GM18511 (cell line): ENCODE measurements at regions not wholly inside any gene's neighbourhood (a gene's known extent, or its start where the extent isn't known, plus 50 kb on each side); places are given as distances from the start of the nearest gene placed in this dataset.
"Not testable (repeated sequence)": the region's sequence is repeated elsewhere in the genome, so short reads cannot be mapped to it uniquely, and the experiment has no call there.

Experiments
- ATAC-seq: cut with Tn5 transposase; IDR thresholded peaks from one replicate; pipeline ENCODE4 v1.9.1; 2021; ENCODE audit warnings: mild to moderate bottlenecking, moderate library complexity; ENCODE audit not compliant: unreplicated experiment

GRCh38 chr2:230593765-230594164, 118.9 kb upstream of the CAB39 start:
- ATAC-seq, result no peak

GRCh38 chr2:230594286-230594840, 118.3 kb upstream of the CAB39 start:
- no peak for ATAC-seq

- no peak for ATAC-seq
Observed at GRCh38 chr2:230599853-230600252, 112.8 kb upstream of the CAB39 start.

- no peak for ATAC-seq
Observed at GRCh38 chr2:230600285-230600684, 112.4 kb upstream of the CAB39 start.

GRCh38 chr2:230600881-230601280, 111.8 kb upstream of the CAB39 start:
- ATAC-seq, result no peak

- peak; percentile 72 for ATAC-seq
Observed at GRCh38 chr2:230601510-230601909, 111.1 kb upstream of the CAB39 start.

GRCh38 chr2:230602562-230603230, 109.9 kb upstream of the CAB39 start:
- ATAC-seq, result peak; percentile 71

GRCh38 chr2:230603317-230603716, 109.3 kb upstream of the CAB39 start:
- not testable (repeated sequence) for ATAC-seq

GRCh38 chr2:230604158-230604557, 108.5 kb upstream of the CAB39 start:
- not testable (repeated sequence) for ATAC-seq

- ATAC-seq, result no peak
Observed at GRCh38 chr2:230614040-230614439, 98.6 kb upstream of the CAB39 start.

- peak; percentile 88 for ATAC-seq
Observed at GRCh38 chr2:230614913-230615332, 97.7 kb upstream of the CAB39 start.

GRCh38 chr2:230617256-230617706, 95.4 kb upstream of the CAB39 start:
- not testable (repeated sequence) for ATAC-seq

GRCh38 chr2:230619491-230619890, 93.2 kb upstream of the CAB39 start:
- no peak for ATAC-seq

- ATAC-seq, result not testable (repeated sequence)
Observed at GRCh38 chr2:230625220-230625619, 87.4 kb upstream of the CAB39 start.

- ATAC-seq, result not testable (repeated sequence)
Observed at GRCh38 chr2:230627091-230627490, 85.6 kb upstream of the CAB39 start.

GRCh38 chr2:230627806-230628724, 84.6 kb upstream of the CAB39 start:
- ATAC-seq, result no peak

GRCh38 chr2:230631470-230631869, 81.2 kb upstream of the CAB39 start:
- no peak for ATAC-seq

GRCh38 chr2:230634146-230634545, 78.5 kb upstream of the CAB39 start:
- ATAC-seq, result no peak

GRCh38 chr2:230634721-230635313, 77.8 kb upstream of the CAB39 start:
- not testable (repeated sequence) for ATAC-seq

- ATAC-seq, result peak; percentile 65
Observed at GRCh38 chr2:230636684-230637271, 75.9 kb upstream of the CAB39 start.

GRCh38 chr2:230637486-230637885, 75.2 kb upstream of the CAB39 start:
- ATAC-seq, result not testable (repeated sequence)
